GM18511 (cell line): ENCODE measurements at regions not wholly inside any gene's neighbourhood (a gene's known extent, or its start where the extent isn't known, plus 50 kb on each side); places are given as distances from the start of the nearest gene placed in this dataset.

ENCODE experiments used
- ATAC-seq: cut with Tn5 transposase; IDR thresholded peaks from one replicate; pipeline ENCODE4 v1.9.1; 2021; ENCODE audit warnings: mild to moderate bottlenecking, moderate library complexity; ENCODE audit not compliant: unreplicated experiment

- ATAC-seq, result no peak
Measured at GRCh38 chr15:101590785-101591184, 61.4 kb downstream of the TM2D3 start.

- ATAC-seq, result no peak
Measured at GRCh38 chr15:101583284-101583683, 68.9 kb downstream of the TM2D3 start.

- no peak for ATAC-seq
Measured at GRCh38 chr15:101580431-101580830, 71.8 kb downstream of the TM2D3 start.

GRCh38 chr15:101579631-101580163 lies 72.5 kb downstream of the TM2D3 start:
- no peak for ATAC-seq

GRCh38 chr15:101578443-101578894 lies 73.7 kb downstream of the TM2D3 start:
- peak; percentile 78 for ATAC-seq

- no peak for ATAC-seq
Measured at GRCh38 chr15:101573951-101574350, 78.2 kb downstream of the TM2D3 start.

- ATAC-seq, result no peak
Measured at GRCh38 chr15:101570241-101570640, 80.7 kb upstream of the PCSK6 start.

GRCh38 chr15:101568821-101569555 lies 79.5 kb upstream of the PCSK6 start:
- no peak for ATAC-seq

GRCh38 chr15:101568309-101568708 lies 78.8 kb upstream of the PCSK6 start:
- ATAC-seq, result no peak

GRCh38 chr15:101566748-101567488 lies 77.4 kb upstream of the PCSK6 start:
- ATAC-seq, result no peak

- ATAC-seq, result no peak
Measured at GRCh38 chr15:101565377-101565776, 75.9 kb upstream of the PCSK6 start.

GRCh38 chr15:101563176-101563796 lies 73.8 kb upstream of the PCSK6 start:
- ATAC-seq, result no peak

- ATAC-seq, result no peak
Measured at GRCh38 chr15:101562428-101563059, 73.0 kb upstream of the PCSK6 start.

- ATAC-seq, result no peak
Measured at GRCh38 chr15:101561584-101561906, 72.0 kb upstream of the PCSK6 start.

GRCh38 chr15:101560722-101561583 lies 71.4 kb upstream of the PCSK6 start:
- no peak for ATAC-seq

GRCh38 chr15:101559952-101560351 lies 70.4 kb upstream of the PCSK6 start:
- ATAC-seq, result no peak

- ATAC-seq, result no peak
Measured at GRCh38 chr15:101558221-101558941, 68.9 kb upstream of the PCSK6 start.

GRCh38 chr15:101556273-101556672 lies 66.8 kb upstream of the PCSK6 start:
- no peak for ATAC-seq

GRCh38 chr15:101554115-101554915 lies 64.8 kb upstream of the PCSK6 start:
- no peak for ATAC-seq
